DMS53 treated with DMSO at 0.1 percent for 48 hours (cell line): ENCODE measurements at regions not wholly inside any gene's neighbourhood (a gene's known extent, or its start where the extent isn't known, plus 50 kb on each side); places are given as distances from the start of the nearest gene placed in this dataset.
"Not testable (repeated sequence)": the region's sequence is repeated elsewhere in the genome, so short reads cannot be mapped to it uniquely, and the experiment has no call there.

Source experiments
- DNase-seq: peaks from one replicate; lab custom pipeline; 2025; ENCODE audit not compliant: unreplicated experiment; lab: John Stamatoyannopoulos, UW

GRCh38 chrX:13955975-13956374 is 73.7 kb downstream of the GEMIN8 start:
- no peak for DNase-seq

- no peak for DNase-seq
Measured at GRCh38 chrX:13955095-13955647, 74.5 kb downstream of the GEMIN8 start.

- no peak for DNase-seq
Measured at GRCh38 chrX:13952581-13952980, 77.1 kb downstream of the GEMIN8 start.

- DNase-seq: not testable (repeated sequence)
Measured at GRCh38 chrX:13946223-13946622, 83.5 kb downstream of the GEMIN8 start.

- DNase-seq: not testable (repeated sequence)
Measured at GRCh38 chrX:13945787-13946186, 83.9 kb downstream of the GEMIN8 start.

GRCh38 chrX:13940671-13941070 is 89.0 kb downstream of the GEMIN8 start:
- no peak for DNase-seq

- no peak for DNase-seq
Measured at GRCh38 chrX:13939741-13940597, 89.7 kb downstream of the GEMIN8 start.

GRCh38 chrX:13938829-13939530 is 90.7 kb downstream of the GEMIN8 start:
- DNase-seq: no peak

GRCh38 chrX:13938051-13938828 is 91.5 kb downstream of the GEMIN8 start:
- DNase-seq: no peak

GRCh38 chrX:13937370-13938050 is 92.2 kb downstream of the GEMIN8 start:
- DNase-seq: no peak

- no peak for DNase-seq
Measured at GRCh38 chrX:13936521-13937225, 93.0 kb downstream of the GEMIN8 start.

GRCh38 chrX:13934731-13935130 is 95.0 kb downstream of the GEMIN8 start:
- DNase-seq: no peak

- DNase-seq: no peak
Measured at GRCh38 chrX:13933851-13934250, 95.8 kb downstream of the GEMIN8 start.

- no peak for DNase-seq
Measured at GRCh38 chrX:13933352-13933751, 96.3 kb downstream of the GEMIN8 start.

GRCh38 chrX:13932416-13932815 is 97.3 kb downstream of the GEMIN8 start:
- DNase-seq: no peak

- no peak for DNase-seq
Measured at GRCh38 chrX:13927175-13927574, 102.5 kb downstream of the GEMIN8 start.

- peak; percentile 47 for DNase-seq
Measured at GRCh38 chrX:13923845-13924244, 105.8 kb downstream of the GEMIN8 start.

GRCh38 chrX:13923289-13923688 is 106.4 kb upstream of the GPM6B start:
- DNase-seq: no peak

- DNase-seq: no peak
Measured at GRCh38 chrX:13917507-13917906, 100.6 kb upstream of the GPM6B start.

- DNase-seq: no peak
Measured at GRCh38 chrX:13911586-13911985, 94.7 kb upstream of the GPM6B start.
